Stimulated activated naive B cell treated with anti-CD40 and anti-IgM and Interleukin-4, amounts not matched to agents 10 μg/mL and 1 μg/mL and 100 μg/mL, for 72 hours (primary cell): ENCODE measurements at regions not wholly inside any gene's neighbourhood (a gene's known extent, or its start where the extent isn't known, plus 50 kb on each side); places are given as distances from the start of the nearest gene placed in this dataset.

Source experiments
- ATAC-seq, 2 donors: fragments of 150-1000 bp; cut with Tn5 transposase; replicated peaks; 2 replicates each; pipeline ENCODE4 v1.10.0; 2021; ENCODE audit warnings: moderate library complexity in 1 of 2
- DNase-seq: peaks from one replicate; pipeline ENCODE4 v3.0.0; 2021
- H3K27ac Mint-ChIP-seq: one replicate; pipeline ENCODE4 v1.8.0; 2022; ENCODE audit warnings: mild to moderate bottlenecking, mixed read lengths
- H3K27me3 Mint-ChIP-seq, 2 donors: one replicate each; pipeline ENCODE4 v1.8.0; 2022; ENCODE audit warnings: mixed read lengths in 2 of 2
- H3K36me3 Mint-ChIP-seq, 2 donors: one replicate each; pipeline ENCODE4 v1.8.0; 2022; ENCODE audit warnings: mixed read lengths in 2 of 2, mild to moderate bottlenecking in 1 of 2
- H3K4me1 Mint-ChIP-seq, 2 donors: one replicate each; pipeline ENCODE4 v1.8.0; 2022; ENCODE audit warnings: mixed read lengths in 2 of 2, mild to moderate bottlenecking in 1 of 2
- H3K4me3 Mint-ChIP-seq, 2 donors: one replicate each; pipeline ENCODE4 v1.8.0; 2022; ENCODE audit warnings: mild to moderate bottlenecking in 2 of 2, mixed read lengths in 2 of 2, moderate library complexity in 1 of 2
- H3K9me3 Mint-ChIP-seq, 2 donors: one replicate each; pipeline ENCODE4 v1.8.0; 2022; ENCODE audit warnings: mixed read lengths in 2 of 2, mild to moderate bottlenecking in 1 of 2

DNA sequence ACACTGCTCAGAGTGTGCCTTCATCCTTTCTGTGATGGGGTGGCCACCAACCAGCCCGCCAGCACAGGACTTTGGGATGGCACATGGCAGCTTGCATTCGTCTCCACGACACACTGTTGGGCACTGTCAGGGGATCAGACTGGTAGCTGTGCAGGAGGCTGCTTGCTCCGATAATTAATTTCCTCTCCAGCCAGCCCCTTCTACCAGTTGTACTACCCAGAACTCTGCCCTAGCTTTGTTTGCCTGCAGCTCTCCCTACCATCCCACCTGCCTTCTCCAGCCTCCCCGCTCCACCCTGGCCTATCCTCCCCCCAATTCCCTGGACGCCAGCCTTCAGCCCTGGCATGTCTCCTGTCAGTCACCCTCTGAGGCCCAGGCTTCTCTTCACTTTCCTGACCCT lies 228.3 kb downstream of the TSHZ3 start:
- no peak for ATAC-seq
- Mint-ChIP-seq H3K36me3 (no peaks in the 10 kb centered on the region), H3K4me1 (no peaks in the 10 kb centered on the region), H3K27me3 (no peaks in the 10 kb centered on the region), H3K4me3 (no peak overlapping the region), H3K27ac (no peak overlapping the region), H3K9me3 (peaks cover 7 to 10% of the 10 kb centered on the region in 2 donors)
- no peak for DNase-seq

DNA sequence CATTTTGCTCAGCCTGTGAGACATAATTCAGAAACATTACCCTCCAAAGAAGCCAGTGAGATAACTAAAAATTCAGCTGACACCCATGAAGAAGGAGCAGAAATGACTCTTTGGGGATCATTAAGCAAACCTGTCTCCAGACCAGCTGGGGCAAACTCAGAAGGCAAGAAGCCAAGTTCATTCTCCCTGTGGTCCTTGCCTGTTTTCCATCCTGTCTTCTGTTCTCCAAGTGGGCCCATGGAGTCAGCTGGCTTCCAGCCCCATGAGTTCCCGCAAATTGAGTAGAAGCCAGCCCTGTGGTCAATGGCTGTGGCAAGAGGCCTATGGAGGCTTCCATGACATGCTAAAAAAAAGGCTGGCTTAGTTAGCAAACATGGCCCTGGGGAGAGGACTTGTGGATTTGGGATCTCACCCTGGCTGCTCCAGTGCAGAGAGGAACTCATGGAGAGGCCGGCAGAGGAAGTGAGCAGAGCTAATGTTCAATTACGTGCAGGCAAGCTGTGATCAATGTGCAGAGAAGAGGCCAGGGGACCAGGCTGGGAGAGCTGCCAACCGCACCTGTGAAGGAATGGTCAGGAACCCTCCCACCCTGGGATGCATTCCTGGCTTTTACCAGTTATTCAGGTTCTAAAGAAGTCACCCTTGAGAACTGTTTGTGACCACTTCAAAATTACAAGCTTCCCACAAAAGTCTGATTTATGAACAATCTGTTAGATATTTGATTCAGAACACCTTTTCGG lies 229.1 kb downstream of the TSHZ3 start:
- ATAC-seq = no peak
- no peak for DNase-seq
- Mint-ChIP-seq H3K27me3 (no peaks in the 10 kb centered on the region), H3K4me1 (no peaks in the 10 kb centered on the region), H3K9me3 (peaks cover 5 to 10% of the 10 kb centered on the region in 2 donors), H3K36me3 (no peaks in the 10 kb centered on the region), H3K4me3 (no peak overlapping the region), H3K27ac (no peak overlapping the region)

DNA sequence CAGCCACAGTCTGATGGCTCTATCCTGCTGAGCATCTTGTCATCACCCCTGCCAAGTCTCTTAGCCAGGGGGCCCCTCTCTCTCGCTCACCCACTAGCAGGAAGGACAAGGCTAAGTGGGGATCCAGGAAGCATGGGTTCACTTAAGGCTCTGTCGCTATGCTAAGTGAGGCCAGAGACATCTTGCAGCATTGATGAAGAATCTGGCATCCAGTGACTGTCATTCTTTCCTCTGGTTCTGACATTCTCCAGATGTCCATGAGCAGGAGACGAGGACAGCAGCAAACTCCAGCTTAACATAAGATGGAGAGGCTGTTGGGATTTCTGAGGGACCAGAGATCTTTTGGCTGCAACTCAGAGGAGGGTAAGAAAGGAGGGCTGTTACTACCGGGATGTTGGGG lies 230.2 kb downstream of the TSHZ3 start:
- H3K27me3 Mint-ChIP-seq = no peaks in the 10 kb centered on the region
- no peak for DNase-seq
- H3K4me3 Mint-ChIP-seq = no peak overlapping the region
- ATAC-seq = no peak
- H3K27ac Mint-ChIP-seq = no peak overlapping the region
- H3K9me3 Mint-ChIP-seq = peaks cover 5 to 10% of the 10 kb centered on the region in 2 donors
- no peaks in the 10 kb centered on the region for H3K36me3 Mint-ChIP-seq
- H3K4me1 Mint-ChIP-seq = no peaks in the 10 kb centered on the region

DNA sequence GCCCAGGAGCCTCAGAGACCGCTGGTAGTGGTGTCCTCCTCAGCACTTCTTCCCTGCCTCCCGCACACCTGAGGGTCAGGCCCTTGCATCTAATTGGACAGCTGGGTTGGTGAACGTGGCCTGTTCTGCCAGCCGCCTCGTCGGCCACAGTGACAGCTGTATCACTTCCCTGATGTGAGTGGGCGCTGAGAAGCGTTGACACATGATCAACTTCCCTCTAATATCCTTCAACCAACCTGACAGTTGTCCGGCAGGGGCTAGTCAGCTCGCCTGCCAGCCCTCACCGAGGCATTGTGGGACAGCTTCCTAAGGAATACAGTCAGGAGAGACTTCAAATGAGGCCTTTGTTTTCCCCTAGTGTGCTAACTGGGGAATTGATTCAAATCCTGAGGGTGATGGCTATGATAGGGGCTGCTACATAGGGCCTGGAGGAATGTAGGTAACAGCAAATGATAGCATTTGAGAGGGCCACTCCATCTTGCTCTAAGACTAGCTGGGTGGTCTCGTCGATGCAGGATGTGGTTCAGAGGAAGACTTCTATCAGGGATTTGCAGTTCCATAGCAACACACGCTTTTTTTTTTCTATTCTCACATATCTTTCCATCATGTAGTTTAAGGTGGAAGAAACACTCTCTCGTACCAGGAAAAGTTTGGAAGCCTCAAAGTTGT lies 230.8 kb downstream of the TSHZ3 start:
- no peak overlapping the region for H3K27ac Mint-ChIP-seq
- ATAC-seq = no peak

DNA sequence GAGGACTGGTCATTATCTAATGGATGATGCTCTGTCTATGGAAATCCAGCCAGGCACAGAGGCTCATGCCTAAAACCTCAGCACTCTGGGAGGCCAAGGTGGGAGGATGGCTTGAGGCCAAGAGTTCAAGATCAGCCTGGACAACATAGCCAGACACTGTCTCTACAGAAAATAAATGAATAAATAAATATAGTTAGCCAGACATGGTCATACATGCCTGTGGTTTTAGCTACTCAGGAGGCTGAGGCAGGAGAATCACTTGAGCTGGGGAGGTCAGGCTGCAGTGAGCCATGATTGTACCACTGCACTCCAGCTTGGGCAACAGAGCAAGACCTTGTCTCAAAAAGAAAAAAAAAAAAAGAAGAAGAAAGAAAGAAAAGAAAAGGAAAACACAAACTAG lies 234.7 kb downstream of the TSHZ3 start:
- ATAC-seq (no peak), DNase-seq (no peak)
- H3K27ac Mint-ChIP-seq = no peak overlapping the region
- H3K4me3 Mint-ChIP-seq = no peak overlapping the region
- no peaks in the 10 kb centered on the region for H3K4me1 Mint-ChIP-seq
- H3K27me3 Mint-ChIP-seq = peaks cover 4 to 10% of the 10 kb centered on the region in 2 donors
- H3K9me3 Mint-ChIP-seq = no peaks in the 10 kb centered on the region
- no peaks in the 10 kb centered on the region for H3K36me3 Mint-ChIP-seq

More for the DNA sequence above, 230.8 kb downstream of the TSHZ3 start:
- H3K36me3 Mint-ChIP-seq = no peaks in the 10 kb centered on the region
- no peaks in the 10 kb centered on the region for H3K27me3 Mint-ChIP-seq
- no peak overlapping the region for H3K4me3 Mint-ChIP-seq
- DNase-seq = no peak
- peaks cover 4 to 9% of the 10 kb centered on the region in 2 donors for H3K9me3 Mint-ChIP-seq
- H3K4me1 Mint-ChIP-seq = no peaks in the 10 kb centered on the region

DNA sequence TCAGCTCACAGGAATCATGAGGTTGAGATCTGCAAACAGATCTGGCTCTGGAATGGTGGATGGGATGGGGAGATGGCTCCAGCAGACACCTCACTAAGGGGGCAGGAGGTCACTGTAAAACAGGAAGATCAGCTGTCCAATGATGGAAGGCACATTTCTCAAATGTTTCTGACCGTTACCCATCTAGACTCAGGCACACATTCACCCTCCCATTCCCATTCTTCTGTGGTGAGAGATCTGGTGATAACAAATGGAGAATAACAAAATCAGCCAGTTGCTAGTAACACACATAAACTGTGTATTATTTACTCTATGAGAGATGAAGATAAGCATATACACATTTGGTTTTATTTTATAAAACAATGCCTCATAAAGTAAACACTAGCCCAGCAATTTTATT lies 235.9 kb downstream of the TSHZ3 start:
- no peak for ATAC-seq
- H3K27me3 Mint-ChIP-seq = peaks cover 9 to 10% of the 10 kb centered on the region in 2 donors
- no peaks in the 10 kb centered on the region for H3K4me1 Mint-ChIP-seq
- H3K4me3 Mint-ChIP-seq = no peak overlapping the region
- no peaks in the 10 kb centered on the region for H3K36me3 Mint-ChIP-seq
- no peak for DNase-seq
- H3K9me3 Mint-ChIP-seq = no peaks in the 10 kb centered on the region
- H3K27ac Mint-ChIP-seq = no peak overlapping the region

DNA sequence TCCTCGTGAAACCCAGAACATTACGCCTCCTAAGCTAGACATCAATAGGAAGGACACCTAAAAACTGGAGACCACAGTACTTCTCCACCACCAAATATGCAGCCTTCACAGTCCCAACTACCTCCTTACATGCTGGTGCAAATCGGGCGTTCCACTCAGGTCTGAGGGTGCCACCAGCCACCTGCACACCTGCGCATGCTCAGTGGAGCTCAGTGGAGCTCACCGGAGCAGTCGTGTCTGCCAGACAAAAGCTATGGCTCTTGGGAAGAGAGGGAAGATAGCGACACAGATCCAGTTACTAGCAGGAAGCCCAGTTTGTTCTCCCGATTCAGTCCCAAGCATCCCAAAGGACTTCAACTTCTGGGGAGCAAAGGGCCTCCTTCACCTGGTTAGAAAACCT lies 237.1 kb downstream of the TSHZ3 start:
- DNase-seq = no peak
- ATAC-seq = no peak
- Mint-ChIP-seq H3K4me3 (no peak overlapping the region), H3K36me3 (no peaks in the 10 kb centered on the region), H3K4me1 (no peaks in the 10 kb centered on the region), H3K9me3 (no peaks in the 10 kb centered on the region), H3K27me3 (peaks cover 9 to 10% of the 10 kb centered on the region in 2 donors), H3K27ac (no peak overlapping the region)

DNA sequence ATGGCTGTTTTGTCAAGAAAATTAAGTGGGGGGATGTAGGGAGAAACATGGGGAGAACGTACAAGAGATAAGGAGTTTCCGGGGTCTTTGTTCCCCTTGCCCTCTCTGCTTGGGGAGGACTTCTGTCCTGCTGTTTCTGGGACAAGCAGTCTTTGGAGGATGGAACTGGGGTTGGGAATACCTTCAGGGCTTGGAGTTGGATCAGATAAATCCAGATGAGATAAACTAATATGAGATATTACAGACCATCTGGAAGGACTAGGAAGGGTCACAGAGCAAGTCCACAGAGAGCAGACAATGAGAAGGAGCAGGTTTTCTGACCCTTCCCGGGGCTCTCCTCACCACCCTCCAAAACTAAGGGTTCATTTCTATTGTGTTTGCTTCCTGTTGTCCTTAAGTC lies 237.5 kb downstream of the TSHZ3 start:
- Mint-ChIP-seq H3K4me1 (no peaks in the 10 kb centered on the region), H3K4me3 (no peak overlapping the region), H3K9me3 (no peaks in the 10 kb centered on the region), H3K27me3 (peaks cover 9 to 10% of the 10 kb centered on the region in 2 donors), H3K36me3 (no peaks in the 10 kb centered on the region), H3K27ac (no peak overlapping the region)
- no peak for ATAC-seq
- no peak for DNase-seq

DNA sequence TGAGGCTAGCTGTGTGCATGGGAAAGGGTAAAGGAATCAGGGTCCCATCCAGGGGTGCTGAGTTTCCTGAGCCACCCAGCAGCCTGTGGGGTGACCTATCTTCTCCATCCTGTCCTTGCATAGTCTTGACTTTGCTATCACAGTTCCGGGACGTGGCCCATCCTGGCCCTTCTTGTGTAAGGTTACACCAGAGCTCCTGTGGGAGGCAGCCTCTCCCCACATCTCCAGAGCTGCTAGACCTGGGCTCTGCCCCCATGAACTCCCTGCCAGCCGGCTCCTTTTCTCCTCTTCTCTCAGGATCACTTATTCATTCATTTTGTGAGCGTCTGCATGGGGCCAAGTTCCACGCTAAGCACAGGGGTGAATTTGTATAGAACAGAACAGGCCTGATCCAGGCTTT lies 238.9 kb downstream of the TSHZ3 start:
- no peak for DNase-seq
- Mint-ChIP-seq H3K9me3 (no peaks in the 10 kb centered on the region), H3K4me1 (no peaks in the 10 kb centered on the region)

DNA sequence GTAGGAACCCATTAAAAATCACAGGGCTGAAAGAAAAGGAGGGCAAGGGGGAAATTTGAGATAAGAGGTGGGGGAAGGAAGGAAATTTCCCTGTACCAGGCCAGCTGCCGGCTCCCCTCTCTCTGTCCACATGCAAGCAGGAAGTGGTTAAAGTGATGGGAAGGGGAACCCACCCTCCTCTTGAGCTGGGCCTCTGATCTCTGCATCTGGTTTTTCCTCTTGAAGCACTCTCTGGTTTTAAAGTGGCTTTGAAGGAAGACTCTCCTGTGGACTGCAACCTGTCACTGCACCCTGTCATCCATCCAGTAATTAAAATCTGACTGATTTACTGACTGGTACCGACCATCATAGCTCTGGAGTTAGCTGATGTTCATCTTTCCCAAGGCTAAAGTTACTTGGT lies 239.6 kb downstream of the TSHZ3 start:
- Mint-ChIP-seq H3K9me3 (no peaks in the 10 kb centered on the region), H3K27me3 (peaks cover 9 to 10% of the 10 kb centered on the region in 2 donors), H3K27ac (no peak overlapping the region), H3K4me1 (no peaks in the 10 kb centered on the region), H3K36me3 (no peaks in the 10 kb centered on the region), H3K4me3 (no peak overlapping the region)
- DNase-seq = no peak
- ATAC-seq = no peak

More for the DNA sequence above, 238.9 kb downstream of the TSHZ3 start:
- Mint-ChIP-seq H3K27ac (no peak overlapping the region), H3K4me3 (no peak overlapping the region), H3K36me3 (no peaks in the 10 kb centered on the region), H3K27me3 (peaks cover 9 to 10% of the 10 kb centered on the region in 2 donors)
- ATAC-seq = no peak

DNA sequence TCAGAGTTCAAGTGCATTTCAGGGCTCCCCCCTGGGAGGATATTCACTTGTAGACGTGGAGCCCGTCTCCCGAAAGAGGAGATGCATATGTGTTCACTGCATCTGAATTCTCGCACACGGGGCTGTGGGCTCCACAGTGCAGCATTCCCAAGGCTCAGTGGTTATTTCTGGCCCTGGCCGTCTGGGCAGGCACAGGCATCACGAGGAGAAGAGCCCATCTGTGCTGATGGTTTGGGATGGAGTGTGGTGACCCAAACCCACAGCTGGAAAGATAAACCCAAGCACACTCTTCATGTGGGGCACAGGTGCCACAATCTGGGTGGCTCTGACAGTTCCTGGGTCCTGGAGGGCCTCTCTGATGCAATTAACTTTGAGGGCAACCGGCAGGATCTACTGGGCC lies 242.1 kb downstream of the TSHZ3 start:
- Mint-ChIP-seq H3K36me3 (no peaks in the 10 kb centered on the region), H3K27me3 (peaks cover 9 to 10% of the 10 kb centered on the region in 2 donors), H3K4me3 (no peak overlapping the region), H3K4me1 (no peaks in the 10 kb centered on the region), H3K9me3 (no peaks in the 10 kb centered on the region), H3K27ac (no peak overlapping the region)
- no peak for DNase-seq
- no peak for ATAC-seq

DNA sequence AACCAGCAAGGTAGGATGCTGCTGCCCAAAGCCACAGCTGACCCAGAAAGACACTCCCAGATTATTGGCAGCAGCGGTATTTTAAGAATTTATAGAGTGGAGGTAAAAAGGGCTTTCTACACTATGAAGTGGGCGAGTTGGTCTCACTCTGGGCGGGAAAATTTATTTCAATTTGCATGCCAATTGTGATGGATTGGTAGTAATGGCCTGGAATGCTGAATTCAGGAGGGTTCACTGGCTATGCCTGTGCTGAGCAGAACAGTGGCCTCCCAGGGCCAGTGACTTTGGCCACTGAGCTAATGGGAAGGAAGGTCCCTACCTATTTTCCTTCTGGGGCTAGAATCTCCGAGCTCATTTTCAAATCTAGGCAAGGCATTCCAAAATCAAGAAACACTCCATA lies 243.5 kb downstream of the TSHZ3 start:
- no peaks in the 10 kb centered on the region for H3K4me1 Mint-ChIP-seq
- H3K4me3 Mint-ChIP-seq = no peak overlapping the region
- no peaks in the 10 kb centered on the region for H3K9me3 Mint-ChIP-seq

DNA sequence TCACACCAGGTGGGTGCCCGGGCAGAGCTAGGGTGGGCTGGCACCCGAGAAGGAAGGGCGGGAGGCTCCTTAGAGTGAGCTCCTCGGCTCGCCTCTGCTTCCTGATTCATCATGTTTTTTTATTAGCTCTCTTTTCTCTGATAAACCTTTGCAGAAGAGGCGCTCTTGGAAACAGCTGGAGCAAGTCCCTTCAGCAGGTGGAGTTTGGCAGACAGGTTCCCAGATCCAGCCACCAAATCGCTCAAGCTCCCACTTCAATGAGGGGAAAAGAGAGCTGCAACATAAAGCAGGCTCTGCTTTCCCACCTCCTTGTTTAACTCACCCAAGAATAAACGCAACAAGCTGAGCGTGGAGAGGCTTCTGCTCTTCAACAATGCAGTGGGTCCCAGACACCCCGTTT lies 244.8 kb downstream of the TSHZ3 start:
- no peaks in the 10 kb centered on the region for H3K4me1 Mint-ChIP-seq
- H3K36me3 Mint-ChIP-seq = no peaks in the 10 kb centered on the region
- peaks cover 0 to 5% of the 10 kb centered on the region in 2 donors for H3K27me3 Mint-ChIP-seq
- H3K27ac Mint-ChIP-seq = no peak overlapping the region
- no peak for ATAC-seq
- no peak overlapping the region for H3K4me3 Mint-ChIP-seq
- DNase-seq = no peak
- H3K9me3 Mint-ChIP-seq = no peaks in the 10 kb centered on the region

More for the DNA sequence above, 243.5 kb downstream of the TSHZ3 start:
- ATAC-seq = no peak
- no peak overlapping the region for H3K27ac Mint-ChIP-seq
- no peaks in the 10 kb centered on the region for H3K36me3 Mint-ChIP-seq
- H3K27me3 Mint-ChIP-seq = peaks cover under 1 to 9% of the 10 kb centered on the region in 2 donors
- no peak for DNase-seq

DNA sequence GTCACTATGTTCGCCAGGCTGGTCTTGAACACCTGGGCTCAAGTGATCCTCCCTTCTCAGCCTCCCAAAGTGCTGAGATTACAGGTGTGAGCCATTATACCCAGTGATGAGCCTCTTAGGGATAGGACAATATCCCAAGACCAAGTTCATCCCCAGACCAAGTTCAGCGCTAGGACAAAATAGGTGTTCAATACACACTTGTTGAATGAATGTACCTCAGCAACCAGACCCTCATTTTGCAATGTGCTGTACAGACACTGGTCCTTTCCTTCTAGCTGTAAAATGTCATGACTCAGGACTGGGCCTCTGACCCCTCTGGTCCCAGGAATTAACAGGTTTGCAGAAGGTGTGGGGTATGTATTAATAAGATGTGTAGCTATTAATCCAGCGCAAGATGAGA lies 246.0 kb downstream of the TSHZ3 start:
- no peak overlapping the region for H3K4me3 Mint-ChIP-seq
- no peak for DNase-seq
- no peaks in the 10 kb centered on the region for H3K9me3 Mint-ChIP-seq
- H3K27me3 Mint-ChIP-seq = no peaks in the 10 kb centered on the region
- no peak for ATAC-seq
- no peaks in the 10 kb centered on the region for H3K36me3 Mint-ChIP-seq
- no peak overlapping the region for H3K27ac Mint-ChIP-seq
- no peaks in the 10 kb centered on the region for H3K4me1 Mint-ChIP-seq

DNA sequence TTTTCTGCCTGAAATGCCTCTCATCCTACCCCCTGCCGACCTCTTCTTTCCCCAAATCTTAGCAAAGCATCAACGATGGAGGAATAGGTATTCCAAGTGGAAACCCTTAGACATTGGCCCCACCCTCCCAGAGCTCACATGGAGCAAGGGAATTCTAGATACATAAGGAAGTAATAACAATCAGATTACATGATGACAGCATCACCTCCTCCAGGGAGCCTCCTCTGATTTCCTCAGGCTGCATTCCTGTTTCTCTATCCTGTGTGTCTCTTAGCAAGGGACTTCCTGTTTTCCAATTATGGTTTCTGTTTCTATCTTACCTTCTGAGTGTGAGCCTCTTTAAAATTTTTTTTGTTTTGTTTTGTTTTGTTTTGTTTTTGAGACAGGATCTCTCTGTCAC lies 246.6 kb downstream of the TSHZ3 start:
- DNase-seq = no peak
- Mint-ChIP-seq H3K4me1 (no peaks in the 10 kb centered on the region), H3K36me3 (no peaks in the 10 kb centered on the region), H3K27ac (no peak overlapping the region), H3K9me3 (no peaks in the 10 kb centered on the region), H3K4me3 (no peak overlapping the region), H3K27me3 (no peaks in the 10 kb centered on the region)
- ATAC-seq = no peak
